Colonic mucosa (tissue), 4 donors: ENCODE measurements at regions not wholly inside any gene's neighbourhood (a gene's known extent, or its start where the extent isn't known, plus 50 kb on each side); places are given as distances from the start of the nearest gene placed in this dataset.

Experiments
- DNase-seq: peaks from one replicate; pipeline ENCODE4 v3.0.0-alpha.2; 2020
- H3K27ac ChIP-seq: fragments of 200-600 bp; one replicate; pipeline ENCODE4 v1.8.0; 2021
- H3K27me3 ChIP-seq: fragments of 200-600 bp; one replicate; pipeline ENCODE4 v1.8.0; 2021
- H3K36me3 ChIP-seq: fragments of 200-600 bp; one replicate; pipeline ENCODE4 v1.8.0; 2021
- H3K4me1 ChIP-seq: fragments of 200-600 bp; one replicate; pipeline ENCODE4 v1.8.0; 2021; ENCODE audit warnings: mild to moderate bottlenecking
- H3K4me3 ChIP-seq: fragments of 200-600 bp; one replicate; pipeline ENCODE4 v1.8.0; 2021
- H3K9ac ChIP-seq, 2 donors: one replicate each; pipeline ENCODE4 v1.7.0; 2013; ENCODE audit warnings: control low read depth in 2 of 2, low read depth in 2 of 2, low read length in 2 of 2
- H3K9me3 ChIP-seq: fragments of 200-600 bp; one replicate; pipeline ENCODE4 v1.8.0; 2021
- CTCF ChIP-seq: fragments of 200-600 bp; IDR thresholded peaks from one replicate; pipeline ENCODE4 v1.8.0; 2022; ENCODE audit warnings: antibody characterized with exemption, mild to moderate bottlenecking
- intact Hi-C: fragments of 100-400 bp; cut with DNase I; formaldehyde crosslinking; loops from one replicate; pipeline ENCODE4 v1.14.1; 2022
- donor health status: healthy.
- donor health status: DM: no; HTN: no; CAD: no.
- donor health status: DM: no; HTN: no; CAD: no.

- TF ChIP-seq CTCF: no peak
- Histone ChIP-seq H3K9me3 (no peaks in the 10 kb centered on the region), H3K27me3 (no peaks in the 10 kb centered on the region), H3K36me3 (no peaks in the 10 kb centered on the region), H3K4me3 (no peak overlapping the region), H3K27ac (no peak overlapping the region), H3K9ac (no peak overlapping the region), H3K4me1 (no peaks in the 10 kb centered on the region)
- intact Hi-C loops: no loop called here
- no peak for DNase-seq
These were observed 969.6 kb downstream of the BRD1 start for GRCh38 chr22:48858121-48858520.

- H3K9me3 ChIP-seq: no peaks in the 10 kb centered on the region
- intact Hi-C loops: no loop called here
- no peaks in the 10 kb centered on the region for H3K4me1 ChIP-seq
- no peak overlapping the region for H3K9ac ChIP-seq
- DNase-seq: no peak
- TF ChIP-seq CTCF: no peak
- no peaks in the 10 kb centered on the region for H3K27me3 ChIP-seq
- H3K27ac ChIP-seq: no peak overlapping the region
- no peak overlapping the region for H3K4me3 ChIP-seq
- H3K36me3 ChIP-seq: no peaks in the 10 kb centered on the region
These were observed 970.4 kb downstream of the BRD1 start for GRCh38 chr22:48857202-48857805.

- no peak overlapping the region for H3K4me3 ChIP-seq
- H3K9me3 ChIP-seq: no peaks in the 10 kb centered on the region
- H3K36me3 ChIP-seq: no peaks in the 10 kb centered on the region
- TF ChIP-seq CTCF: no peak
- H3K4me1 ChIP-seq: no peaks in the 10 kb centered on the region
- no peaks in the 10 kb centered on the region for H3K27me3 ChIP-seq
- H3K9ac ChIP-seq: no peak overlapping the region
- no peak overlapping the region for H3K27ac ChIP-seq
- intact Hi-C loops: no loop called here
- DNase-seq: no peak
These were observed 971.4 kb downstream of the BRD1 start for GRCh38 chr22:48856308-48856615.

GRCh38 chr22:48855593-48856307, 971.9 kb downstream of the BRD1 start:
- no peak for TF ChIP-seq CTCF
- H3K4me3 ChIP-seq: no peak overlapping the region
- H3K27me3 ChIP-seq: no peaks in the 10 kb centered on the region
- H3K27ac ChIP-seq: no peak overlapping the region
- intact Hi-C loops: no loop called here
- H3K36me3 ChIP-seq: no peaks in the 10 kb centered on the region
- DNase-seq: no peak
- no peaks in the 10 kb centered on the region for H3K4me1 ChIP-seq
- H3K9ac ChIP-seq: no peak overlapping the region
- H3K9me3 ChIP-seq: no peaks in the 10 kb centered on the region

- H3K27me3 ChIP-seq: no peaks in the 10 kb centered on the region
These were observed 972.7 kb downstream of the BRD1 start for GRCh38 chr22:48855013-48855412.

More at GRCh38 chr22:48855013-48855412, 972.7 kb downstream of the BRD1 start:
- no peaks in the 10 kb centered on the region for H3K9me3 ChIP-seq
- TF ChIP-seq CTCF: no peak
- intact Hi-C loops: no loop called here
- H3K4me3 ChIP-seq: no peak overlapping the region
- no peaks in the 10 kb centered on the region for H3K4me1 ChIP-seq
- no peaks in the 10 kb centered on the region for H3K36me3 ChIP-seq
- no peak for DNase-seq
- no peak overlapping the region for H3K9ac ChIP-seq
- H3K27ac ChIP-seq: no peak overlapping the region
